Uterus (tissue), 2 donors: ENCODE measurements at regions not wholly inside any gene's neighbourhood (a gene's known extent, or its start where the extent isn't known, plus 50 kb on each side); places are given as distances from the start of the nearest gene placed in this dataset.

Experiments used
- CTCF ChIP-seq, 4 experiments: fragments of 200-600 bp in 2 of 4; fragments of 450-650 bp in 2 of 4; sonication (generic) in 2 of 4; IDR thresholded peaks; one replicate each; pipeline ENCODE4 v1.5.1; 2016 to 2019; ENCODE audit warnings: antibody characterized with exemption in 4 of 4, mild to moderate bottlenecking in 2 of 4, moderate library complexity in 1 of 4
- POLR2A ChIP-seq, 2 donors: fragments of 450-650 bp; IDR thresholded peaks; one replicate each; pipeline ENCODE4 v1.6.1; 2016; ENCODE audit warnings: antibody characterized with exemption in 2 of 2, mild to moderate bottlenecking in 1 of 2, moderate library complexity in 1 of 2

GRCh38 chr6:21476112-21476511 lies 117.4 kb upstream of the SOX4 start:
- TF ChIP-seq CTCF (IDR thresholded peaks at IDR 0.05) (no peak), POLR2A (IDR thresholded peaks at IDR 0.05) (no peak)
